Inflammatory macrophage treated with lipopolysaccharide for 1 hour (primary cell): ENCODE measurements at regions not wholly inside any gene's neighbourhood (a gene's known extent, or its start where the extent isn't known, plus 50 kb on each side); places are given as distances from the start of the nearest gene placed in this dataset.
"Not testable (repeated sequence)": the region's sequence is repeated elsewhere in the genome, so short reads cannot be mapped to it uniquely, and the experiment has no call there.

Experiments used
- DNase-seq, 2 donors: peaks; one replicate each; pipeline ENCODE4 v3.0.0-alpha.2; 2020 to 2022

- DNase-seq = peak; percentile 16 to 48
Observed at GRCh38 chr2:215830304-215830703, 183.0 kb downstream of the MREG start.

GRCh38 chr2:215829261-215829660 lies 184.1 kb downstream of the MREG start:
- no peak for DNase-seq

GRCh38 chr2:215828528-215829184 lies 184.7 kb downstream of the MREG start:
- DNase-seq = peak; percentile 59 to 69

- no peak for DNase-seq
Observed at GRCh38 chr2:215826838-215827441, 186.4 kb downstream of the MREG start.

- no peak for DNase-seq
Observed at GRCh38 chr2:215826376-215826775, 187.0 kb downstream of the MREG start.

GRCh38 chr2:215825707-215826106 lies 187.6 kb downstream of the MREG start:
- no peak for DNase-seq

GRCh38 chr2:215821298-215821697 lies 192.1 kb downstream of the MREG start:
- not testable (repeated sequence) for DNase-seq

GRCh38 chr2:215819713-215820112 lies 193.6 kb downstream of the MREG start:
- DNase-seq = not testable (repeated sequence)

GRCh38 chr2:215817046-215817445 lies 196.3 kb downstream of the MREG start:
- DNase-seq = no peak

- no peak for DNase-seq
Observed at GRCh38 chr2:215816424-215816823, 196.9 kb downstream of the MREG start.

- no peak for DNase-seq
Observed at GRCh38 chr2:215815960-215816359, 197.4 kb downstream of the MREG start.

GRCh38 chr2:215812966-215813365 lies 200.4 kb downstream of the MREG start:
- DNase-seq = no peak

GRCh38 chr2:215811409-215812345 lies 201.7 kb downstream of the MREG start:
- peak; percentile 67 to 87 for DNase-seq

GRCh38 chr2:215811003-215811402 lies 202.3 kb downstream of the MREG start:
- DNase-seq = no peak

- no peak for DNase-seq
Observed at GRCh38 chr2:215808996-215809395, 204.4 kb downstream of the MREG start.

- DNase-seq = no peak
Observed at GRCh38 chr2:215808194-215808593, 205.2 kb downstream of the MREG start.

- no peak for DNase-seq
Observed at GRCh38 chr2:215805493-215805892, 207.9 kb downstream of the MREG start.

GRCh38 chr2:215803150-215803549 lies 210.2 kb downstream of the MREG start:
- DNase-seq = no peak

GRCh38 chr2:215799194-215799593 lies 214.2 kb downstream of the MREG start:
- no peak for DNase-seq

- DNase-seq = no peak
Observed at GRCh38 chr2:215797676-215798075, 215.7 kb downstream of the MREG start.

- DNase-seq = no peak
Observed at GRCh38 chr2:215796140-215796855, 217.1 kb downstream of the MREG start.

- no peak for DNase-seq
Observed at GRCh38 chr2:215794829-215795546, 218.4 kb downstream of the MREG start.
